Fibroblast of upper back skin (primary cell): ENCODE measurements at regions not wholly inside any gene's neighbourhood (a gene's known extent, or its start where the extent isn't known, plus 50 kb on each side); places are given as distances from the start of the nearest gene placed in this dataset.

ENCODE experiments used
- DNase-seq: peaks from one replicate; pipeline ENCODE4 v3.0.0-alpha.2; 2013

GRCh38 chr4:166366012-166366411 is 493.0 kb downstream of the TLL1 start:
- no peak for DNase-seq

- DNase-seq: no peak
These were observed 504.5 kb downstream of the TLL1 start for GRCh38 chr4:166377578-166377977.

GRCh38 chr4:166386491-166387360 is 513.7 kb downstream of the TLL1 start:
- no peak for DNase-seq

GRCh38 chr4:166391501-166391900 is 518.5 kb downstream of the TLL1 start:
- DNase-seq: no peak

GRCh38 chr4:166399021-166399420 is 526.0 kb downstream of the TLL1 start:
- DNase-seq: peak; percentile 32

- DNase-seq: no peak
These were observed 527.3 kb downstream of the TLL1 start for GRCh38 chr4:166400270-166400894.

GRCh38 chr4:166413356-166413755 is 540.3 kb downstream of the TLL1 start:
- peak; percentile 7 for DNase-seq

- peak; percentile 54 for DNase-seq
These were observed 541.4 kb downstream of the TLL1 start for GRCh38 chr4:166414431-166414830.

GRCh38 chr4:166415749-166416148 is 542.7 kb downstream of the TLL1 start:
- DNase-seq: no peak

- DNase-seq: peak; percentile 79
These were observed 548.6 kb downstream of the TLL1 start for GRCh38 chr4:166421556-166422156.

GRCh38 chr4:166422475-166422874 is 549.4 kb downstream of the TLL1 start:
- peak; percentile 86 for DNase-seq

- DNase-seq: no peak
These were observed 553.3 kb downstream of the TLL1 start for GRCh38 chr4:166426300-166426863.

- no peak for DNase-seq
These were observed 559.1 kb downstream of the TLL1 start for GRCh38 chr4:166432125-166432524.

GRCh38 chr4:166432842-166433241 is 559.8 kb downstream of the TLL1 start:
- no peak for DNase-seq

- peak; percentile 92 for DNase-seq
These were observed 562.4 kb downstream of the TLL1 start for GRCh38 chr4:166435449-166435848.

GRCh38 chr4:166458756-166459155 is 585.7 kb downstream of the TLL1 start:
- peak; percentile 50 for DNase-seq

GRCh38 chr4:166459621-166460020 is 586.6 kb downstream of the TLL1 start:
- no peak for DNase-seq

GRCh38 chr4:166460769-166461550 is 587.9 kb downstream of the TLL1 start:
- peak; percentile 16 for DNase-seq

- no peak for DNase-seq
These were observed 608.0 kb downstream of the TLL1 start for GRCh38 chr4:166481055-166481454.

- no peak for DNase-seq
These were observed 608.7 kb downstream of the TLL1 start for GRCh38 chr4:166481739-166482138.

- no peak for DNase-seq
These were observed 609.7 kb downstream of the TLL1 start for GRCh38 chr4:166482758-166483157.

- DNase-seq: no peak
These were observed 618.6 kb downstream of the TLL1 start for GRCh38 chr4:166491635-166492034.

GRCh38 chr4:166493924-166494345 is 620.9 kb downstream of the TLL1 start:
- peak; percentile 75 for DNase-seq
